GM18502 (cell line): ENCODE measurements at regions not wholly inside any gene's neighbourhood (a gene's known extent, or its start where the extent isn't known, plus 50 kb on each side); places are given as distances from the start of the nearest gene placed in this dataset.
A peak's percentile ranks its signal among the peaks of the same experiment; 100 is the strongest.
"Not testable (repeated sequence)": the region's sequence is repeated elsewhere in the genome, so short reads cannot be mapped to it uniquely, and the experiment has no call there.

Experiments
- ATAC-seq: cut with Tn5 transposase; IDR thresholded peaks from one replicate; pipeline ENCODE4 v1.9.1; 2021; ENCODE audit warnings: mild to moderate bottlenecking; ENCODE audit not compliant: unreplicated experiment, poor library complexity

DNA sequence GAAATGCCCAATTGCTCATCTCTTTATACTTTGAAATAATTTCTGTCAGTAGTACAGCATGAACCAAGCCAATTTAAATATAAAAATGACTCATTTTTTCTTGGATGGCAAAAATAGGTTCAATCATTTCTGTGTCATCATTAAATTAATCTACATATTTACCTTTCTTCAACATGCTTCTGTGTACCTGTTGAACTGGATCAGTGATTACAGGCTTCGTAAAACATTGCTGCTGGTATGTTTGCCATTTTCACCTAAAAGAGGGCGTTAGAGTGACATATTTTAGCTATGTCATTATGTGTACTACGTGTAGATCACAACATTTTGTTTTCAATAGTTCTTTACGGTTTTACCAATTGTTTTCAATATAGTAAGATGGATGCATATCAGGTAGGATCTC is 340.5 kb upstream of the MAOA start:
- no peak for ATAC-seq

GRCh38 chrX:43316146-43316545 is 340.0 kb upstream of the MAOA start:
- ATAC-seq, result no peak

GRCh38 chrX:43317378-43317777 is 338.7 kb upstream of the MAOA start:
- ATAC-seq, result no peak

DNA sequence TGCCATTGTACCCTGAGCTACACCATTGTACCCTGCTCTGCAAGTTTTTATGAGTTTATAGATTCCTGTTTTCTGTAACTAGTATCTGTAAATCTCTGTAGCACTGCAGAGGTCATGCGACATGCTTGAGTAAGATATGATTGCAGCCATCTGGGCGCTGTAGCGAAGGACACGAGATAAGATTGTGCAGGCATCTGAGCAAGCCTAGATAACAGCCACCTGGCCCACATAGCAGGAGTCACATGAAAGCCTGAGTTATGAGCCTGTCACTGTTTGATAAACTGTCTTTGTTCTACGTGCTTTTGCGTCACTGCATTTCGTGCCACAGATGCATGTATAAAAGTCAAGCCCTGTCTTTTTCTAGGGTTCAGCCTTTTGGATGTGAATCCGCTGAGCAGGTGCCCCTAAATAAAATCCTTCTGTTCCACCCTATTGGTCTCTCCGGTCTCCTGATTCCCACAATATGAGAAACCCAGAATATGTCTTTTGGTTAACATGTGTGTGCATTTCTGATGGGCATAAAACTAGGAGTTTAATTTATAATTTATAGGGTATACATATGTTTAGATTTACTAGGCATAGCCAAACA is 327.6 kb upstream of the MAOA start:
- ATAC-seq, result no peak

DNA sequence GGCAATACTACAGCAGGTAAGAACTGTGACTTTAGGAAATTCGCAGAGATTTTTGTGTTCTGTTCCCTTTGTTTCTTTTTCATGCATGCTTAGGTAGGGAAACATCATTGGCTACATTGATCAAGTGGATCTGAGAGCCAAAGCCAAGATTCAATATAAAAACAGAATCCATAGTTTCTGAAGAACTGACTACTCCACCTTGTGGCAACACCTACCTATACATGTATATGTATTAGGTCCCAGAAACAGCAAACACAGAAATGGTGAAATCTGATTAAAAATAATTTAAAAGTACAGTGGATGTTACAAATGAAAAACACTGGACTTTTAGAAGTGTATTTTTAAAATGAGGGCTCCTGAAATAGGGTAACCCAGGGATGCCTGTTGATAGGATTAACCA is 322.6 kb upstream of the MAOA start:
- no peak for ATAC-seq

DNA sequence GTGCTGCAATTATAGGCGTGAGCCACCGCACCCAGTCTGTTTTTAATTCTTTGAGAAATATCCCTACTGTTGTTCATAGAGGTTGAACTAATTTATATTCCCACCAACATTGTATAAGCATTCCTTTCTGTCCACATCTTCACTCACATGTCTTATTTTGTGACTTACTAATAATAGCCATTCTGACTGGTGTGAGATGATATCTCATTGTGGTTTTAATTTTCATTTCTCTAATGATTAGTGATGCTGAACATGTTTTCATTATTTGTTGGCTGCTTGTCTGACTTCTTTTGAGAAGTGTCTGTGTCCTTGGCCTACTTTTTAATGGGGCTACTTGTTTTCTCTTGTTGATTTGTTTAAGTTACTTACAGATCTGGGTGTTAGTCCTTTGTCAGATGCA is 310.9 kb upstream of the MAOA start:
- peak; percentile 34 for ATAC-seq

DNA sequence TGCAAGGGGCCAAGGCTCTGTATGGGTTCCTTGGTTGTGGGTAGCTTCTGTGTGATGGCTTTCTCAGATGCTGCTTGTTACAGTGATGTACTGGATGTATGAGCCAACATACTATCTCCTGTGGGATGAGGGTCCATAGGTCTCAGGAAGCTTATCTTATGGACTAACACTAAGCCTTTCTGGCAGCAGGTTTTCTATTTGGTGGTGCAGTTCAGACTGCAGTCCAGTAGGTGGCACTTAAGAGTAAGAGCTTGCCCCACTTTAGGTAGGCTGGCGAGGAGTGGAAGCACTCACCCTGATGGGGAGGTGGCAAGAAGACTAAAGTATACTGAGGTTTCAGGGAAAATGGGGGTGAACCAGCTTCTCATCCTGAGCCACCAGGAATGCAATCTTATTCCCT is 306.7 kb upstream of the MAOA start:
- peak; percentile 68 for ATAC-seq

DNA sequence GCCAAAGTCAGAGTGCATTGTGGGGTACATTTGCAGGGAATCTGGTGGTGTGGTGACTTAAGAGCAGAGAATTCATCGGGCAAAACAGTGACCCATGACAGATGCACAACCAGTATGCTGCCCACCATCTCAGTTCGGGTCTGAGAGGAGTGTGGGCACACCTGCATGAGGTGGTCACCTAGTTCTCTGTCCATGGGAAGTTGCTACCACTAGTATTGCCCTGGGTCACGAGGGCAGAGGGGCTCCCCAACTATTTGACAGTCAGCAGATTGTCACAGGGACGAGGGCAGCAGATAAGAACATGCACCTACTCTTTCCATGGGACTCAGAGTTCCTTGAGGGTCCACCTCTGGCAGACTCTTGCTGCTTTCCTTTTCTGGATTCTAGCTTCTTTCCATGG is 305.2 kb upstream of the MAOA start:
- no peak for ATAC-seq

GRCh38 chrX:43357741-43358140 is 298.4 kb upstream of the MAOA start:
- ATAC-seq, result no peak

DNA sequence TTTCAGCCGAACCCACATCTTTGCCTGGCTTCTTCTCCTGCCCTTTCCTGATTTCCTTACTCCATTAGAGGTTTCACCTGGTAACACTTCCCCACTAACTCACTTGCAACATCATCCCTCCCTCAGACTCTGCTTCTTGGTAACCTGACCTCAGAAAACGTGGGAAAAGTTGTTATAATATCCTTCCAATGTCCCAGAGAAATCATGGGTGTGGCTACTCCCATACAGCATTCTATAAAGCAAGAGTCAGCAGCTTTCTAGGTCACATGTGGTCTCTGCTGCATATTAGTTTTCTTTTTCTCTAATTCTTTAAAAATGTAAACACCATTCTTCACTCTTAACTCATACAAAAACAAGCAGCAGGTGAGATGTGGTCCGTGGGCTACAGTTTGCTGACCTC is 283.1 kb upstream of the MAOA start:
- no peak for ATAC-seq

- no peak for ATAC-seq
These were observed 281.0 kb upstream of the MAOA start for GRCh38 chrX:43375136-43375535.

DNA sequence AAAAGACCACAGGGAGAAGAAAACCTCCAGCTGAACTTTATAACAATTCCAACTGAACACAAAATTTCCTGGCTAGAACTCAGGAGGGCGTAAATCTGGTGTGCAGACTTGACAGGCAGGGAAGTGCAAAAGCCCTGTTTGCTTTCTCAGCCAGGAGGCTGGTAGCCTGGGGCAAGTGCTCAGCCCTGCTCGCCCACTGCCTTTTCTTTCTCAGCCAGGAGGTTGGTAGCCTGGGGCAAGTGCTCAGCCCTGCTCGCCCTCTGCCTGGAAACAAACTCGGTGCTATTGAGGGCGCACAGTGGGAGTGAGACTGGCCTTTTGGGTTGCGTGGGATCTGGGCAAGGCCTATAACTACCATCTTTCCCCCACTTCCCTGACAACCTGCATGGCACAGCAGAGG is 275.4 kb upstream of the MAOA start:
- ATAC-seq, result no peak

- ATAC-seq, result no peak
These were observed 269.2 kb upstream of the MAOA start for GRCh38 chrX:43386875-43387274.

DNA sequence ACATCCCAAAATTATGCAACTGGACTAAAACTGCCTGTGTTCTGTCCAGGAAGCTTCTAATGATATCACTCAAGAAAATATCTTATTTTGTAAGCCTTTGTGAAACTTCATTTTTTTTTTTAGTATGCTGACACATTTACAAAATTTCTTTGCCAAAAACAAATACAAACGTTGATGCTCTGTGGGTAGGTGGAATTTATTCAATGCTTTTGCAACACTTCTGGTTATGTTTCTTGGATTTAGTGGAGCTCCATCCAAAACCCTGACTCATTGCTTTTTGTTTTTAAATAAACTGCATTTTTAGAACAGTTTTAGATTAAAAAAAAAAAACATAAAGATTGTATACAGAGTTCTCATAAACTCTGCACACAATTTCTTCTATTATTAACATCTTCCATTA is 250.9 kb upstream of the MAOA start:
- no peak for ATAC-seq

DNA sequence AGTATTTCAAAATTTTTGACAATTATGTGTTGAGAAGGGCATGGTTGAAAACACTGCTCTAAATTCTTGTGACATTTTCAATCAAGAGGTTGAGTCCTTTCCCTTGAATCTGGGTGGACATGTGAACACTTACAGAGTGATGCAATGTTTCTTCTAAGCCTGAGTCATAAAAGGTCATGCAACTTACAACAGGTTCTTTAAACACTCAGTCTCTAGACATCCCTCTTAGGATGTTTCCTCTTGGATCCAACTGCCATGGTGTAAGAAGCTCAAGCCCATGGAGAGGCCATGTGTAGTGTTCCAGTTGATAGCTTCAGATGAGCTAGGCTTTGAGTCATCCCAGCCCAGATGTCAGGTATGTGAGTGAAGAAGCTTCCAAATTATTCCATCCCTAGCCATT is 232.2 kb upstream of the MAOA start:
- ATAC-seq, result no peak

GRCh38 chrX:43436517-43436916 is 219.6 kb upstream of the MAOA start:
- ATAC-seq, result no peak

DNA sequence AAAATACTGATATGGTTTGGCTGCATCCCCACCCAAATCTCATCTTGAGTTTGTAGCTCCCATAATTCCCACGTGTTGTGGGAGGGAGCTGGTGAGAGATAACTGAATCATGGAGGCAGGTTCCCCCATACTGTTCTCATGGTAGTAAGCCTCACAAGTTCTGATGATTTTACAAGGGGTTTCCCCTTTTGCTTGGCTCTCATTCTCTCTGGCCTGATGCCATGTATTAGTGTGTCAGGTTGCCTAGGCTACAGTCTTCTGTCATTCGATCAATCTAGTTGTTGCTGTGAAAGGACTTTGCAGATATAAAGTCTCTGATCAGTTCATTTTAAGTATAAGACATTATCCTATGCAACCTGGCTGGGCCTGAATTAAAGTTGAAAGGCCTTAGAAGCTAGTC is 209.3 kb upstream of the MAOA start:
- ATAC-seq, result no peak

GRCh38 chrX:43448688-43449087 is 207.4 kb upstream of the MAOA start:
- ATAC-seq, result no peak

GRCh38 chrX:43450355-43450754 is 205.7 kb upstream of the MAOA start:
- ATAC-seq, result no peak

DNA sequence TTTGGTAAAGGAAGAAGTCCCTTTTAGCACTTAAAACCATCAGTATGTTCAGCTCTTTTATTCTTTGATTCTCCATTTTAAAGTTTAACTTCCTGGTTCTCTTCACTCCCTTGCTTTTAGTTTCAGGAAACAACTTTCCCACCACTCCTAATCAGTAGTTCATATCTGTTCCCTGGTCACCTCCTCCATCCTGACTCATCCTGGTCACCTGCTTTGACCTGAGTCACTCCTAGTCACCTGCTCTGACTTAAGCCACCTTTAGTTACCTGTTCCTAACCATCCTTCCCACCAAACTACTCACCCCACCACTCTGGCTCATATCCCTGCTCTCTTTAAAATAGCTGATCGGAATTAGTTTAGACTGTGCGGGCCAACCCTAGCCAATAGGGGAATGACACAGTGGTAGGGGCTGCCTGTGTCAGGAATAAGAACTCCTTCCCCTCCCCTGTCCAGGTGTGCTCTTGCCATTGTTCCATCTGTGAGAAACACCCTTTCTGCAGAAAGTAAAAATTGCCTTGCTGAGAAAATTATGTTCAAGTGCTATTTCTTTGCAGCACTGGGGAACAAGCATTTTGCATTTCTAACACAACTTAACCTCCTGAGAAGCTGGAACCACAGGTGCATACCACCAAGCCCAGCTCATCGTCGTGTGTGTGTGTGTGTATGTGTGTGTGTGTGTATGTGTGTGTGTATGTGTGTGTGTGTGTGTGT is 204.0 kb upstream of the MAOA start:
- ATAC-seq, result not testable (repeated sequence)

DNA sequence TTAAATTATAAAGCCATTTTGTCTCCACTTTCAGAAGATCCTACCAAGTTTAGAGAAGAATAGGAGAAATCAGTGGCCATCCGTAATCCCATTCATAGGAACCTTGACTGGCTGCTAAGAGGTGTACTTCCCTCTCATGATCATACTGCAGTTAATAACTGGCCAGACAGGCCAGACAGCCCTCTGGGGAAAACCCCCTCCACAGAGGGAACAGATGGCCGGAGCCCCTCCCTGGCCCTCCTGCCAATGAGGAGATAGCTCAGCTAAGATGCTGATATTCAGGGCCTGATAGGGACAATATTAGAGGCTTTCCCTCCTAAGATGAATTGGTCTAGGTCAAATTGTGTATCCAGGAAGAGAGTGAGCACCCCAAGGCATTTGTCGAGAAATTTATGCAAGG is 200.0 kb upstream of the MAOA start:
- no peak for ATAC-seq

- no peak for ATAC-seq
These were observed 199.2 kb upstream of the MAOA start for GRCh38 chrX:43456906-43457305.
